ENCODE measurements at regions not wholly inside any gene's neighbourhood (a gene's known extent, or its start where the extent isn't known, plus 50 kb on each side); places are given as distances from the start of the nearest gene placed in this dataset.

DNA sequence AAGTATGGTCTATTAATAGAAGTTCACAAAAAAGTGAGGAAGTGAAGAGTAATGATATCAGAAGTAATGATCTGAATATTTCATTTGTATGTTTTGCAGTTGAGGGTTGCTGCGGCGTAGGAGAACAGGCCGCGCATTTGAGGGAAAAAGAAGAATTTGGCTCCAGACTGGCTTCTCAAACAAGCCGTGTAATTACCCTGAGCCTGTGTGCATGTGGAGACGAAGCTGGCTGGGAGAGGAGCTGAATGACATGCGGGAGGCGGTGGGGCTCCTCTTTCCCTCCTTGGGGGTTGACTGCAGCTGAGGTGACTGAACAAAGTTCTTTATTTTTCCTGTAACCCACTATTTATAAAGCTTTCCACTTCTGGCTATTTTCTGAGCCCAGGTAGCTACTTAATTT lies 115.5 kb upstream of the AFDN start:
- TF ChIP-seq, protein P1, sequence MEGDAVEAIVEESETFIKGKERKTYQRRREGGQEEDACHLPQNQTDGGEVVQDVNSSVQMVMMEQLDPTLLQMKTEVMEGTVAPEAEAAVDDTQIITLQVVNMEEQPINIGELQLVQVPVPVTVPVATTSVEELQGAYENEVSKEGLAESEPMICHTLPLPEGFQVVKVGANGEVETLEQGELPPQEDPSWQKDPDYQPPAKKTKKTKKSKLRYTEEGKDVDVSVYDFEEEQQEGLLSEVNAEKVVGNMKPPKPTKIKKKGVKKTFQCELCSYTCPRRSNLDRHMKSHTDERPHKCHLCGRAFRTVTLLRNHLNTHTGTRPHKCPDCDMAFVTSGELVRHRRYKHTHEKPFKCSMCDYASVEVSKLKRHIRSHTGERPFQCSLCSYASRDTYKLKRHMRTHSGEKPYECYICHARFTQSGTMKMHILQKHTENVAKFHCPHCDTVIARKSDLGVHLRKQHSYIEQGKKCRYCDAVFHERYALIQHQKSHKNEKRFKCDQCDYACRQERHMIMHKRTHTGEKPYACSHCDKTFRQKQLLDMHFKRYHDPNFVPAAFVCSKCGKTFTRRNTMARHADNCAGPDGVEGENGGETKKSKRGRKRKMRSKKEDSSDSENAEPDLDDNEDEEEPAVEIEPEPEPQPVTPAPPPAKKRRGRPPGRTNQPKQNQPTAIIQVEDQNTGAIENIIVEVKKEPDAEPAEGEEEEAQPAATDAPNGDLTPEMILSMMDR (conservative IDR thresholded peaks at IDR 0.05) = no peak
- no peak for TF ChIP-seq ZFX (IDR thresholded peaks at IDR 0.05)
